ENCODE measurements at regions not wholly inside any gene's neighbourhood (a gene's known extent, or its start where the extent isn't known, plus 50 kb on each side); places are given as distances from the start of the nearest gene placed in this dataset.

DNA sequence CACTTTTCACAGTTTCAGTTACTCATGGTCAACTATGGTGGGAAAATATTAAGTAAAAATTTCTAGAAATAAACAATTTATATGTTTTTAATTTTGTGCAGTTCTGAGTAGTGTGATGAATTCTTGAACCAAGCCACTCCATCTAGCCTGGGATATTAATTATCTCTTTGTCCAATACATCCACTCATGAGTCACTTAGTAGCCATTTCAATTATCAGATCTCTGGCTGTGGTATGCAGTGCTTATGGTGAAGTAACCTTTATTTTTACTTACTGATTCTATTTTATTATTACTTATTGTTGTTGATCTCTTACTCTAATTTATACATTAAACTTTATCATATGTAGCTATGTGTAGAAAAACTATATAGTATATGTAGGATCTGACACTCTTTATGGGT, 128.9 kb upstream of the KLHL1 start:
- Histone ChIP-seq H3K9me3 (ENCODE audit: low read length) (no peaks in the 10 kb centered on the region), H3K27ac (ENCODE audit: low read length) (no peak overlapping the region), H3K79me2 (replicated peaks; ENCODE audit: insufficient read depth, low read length) (no peaks in the 10 kb centered on the region), H3F3A (ENCODE audit: insufficient read depth, low read length, poor library complexity, severe bottlenecking) (no peaks in the 10 kb centered on the region), H3K9ac (ENCODE audit: low read length) (no peak overlapping the region), H3K4me2 (ENCODE audit: low read length) (no peak overlapping the region), H2AFZ (ENCODE audit: low read depth, low read length) (no peak overlapping the region), H3K4me3 (ENCODE audit: low read length) (no peak overlapping the region), H3K9me2 (ENCODE audit: insufficient read depth, low read length) (no peaks in the 10 kb centered on the region), H3K36me3 (ENCODE audit: insufficient read depth, low read length) (no peaks in the 10 kb centered on the region), H3K27me3 (ENCODE audit: insufficient read depth, low read depth, low read length) (no peaks in the 10 kb centered on the region), H4K20me1 (ENCODE audit: insufficient read depth) (no peaks in the 10 kb centered on the region)
- TF ChIP-seq, protein P1, sequence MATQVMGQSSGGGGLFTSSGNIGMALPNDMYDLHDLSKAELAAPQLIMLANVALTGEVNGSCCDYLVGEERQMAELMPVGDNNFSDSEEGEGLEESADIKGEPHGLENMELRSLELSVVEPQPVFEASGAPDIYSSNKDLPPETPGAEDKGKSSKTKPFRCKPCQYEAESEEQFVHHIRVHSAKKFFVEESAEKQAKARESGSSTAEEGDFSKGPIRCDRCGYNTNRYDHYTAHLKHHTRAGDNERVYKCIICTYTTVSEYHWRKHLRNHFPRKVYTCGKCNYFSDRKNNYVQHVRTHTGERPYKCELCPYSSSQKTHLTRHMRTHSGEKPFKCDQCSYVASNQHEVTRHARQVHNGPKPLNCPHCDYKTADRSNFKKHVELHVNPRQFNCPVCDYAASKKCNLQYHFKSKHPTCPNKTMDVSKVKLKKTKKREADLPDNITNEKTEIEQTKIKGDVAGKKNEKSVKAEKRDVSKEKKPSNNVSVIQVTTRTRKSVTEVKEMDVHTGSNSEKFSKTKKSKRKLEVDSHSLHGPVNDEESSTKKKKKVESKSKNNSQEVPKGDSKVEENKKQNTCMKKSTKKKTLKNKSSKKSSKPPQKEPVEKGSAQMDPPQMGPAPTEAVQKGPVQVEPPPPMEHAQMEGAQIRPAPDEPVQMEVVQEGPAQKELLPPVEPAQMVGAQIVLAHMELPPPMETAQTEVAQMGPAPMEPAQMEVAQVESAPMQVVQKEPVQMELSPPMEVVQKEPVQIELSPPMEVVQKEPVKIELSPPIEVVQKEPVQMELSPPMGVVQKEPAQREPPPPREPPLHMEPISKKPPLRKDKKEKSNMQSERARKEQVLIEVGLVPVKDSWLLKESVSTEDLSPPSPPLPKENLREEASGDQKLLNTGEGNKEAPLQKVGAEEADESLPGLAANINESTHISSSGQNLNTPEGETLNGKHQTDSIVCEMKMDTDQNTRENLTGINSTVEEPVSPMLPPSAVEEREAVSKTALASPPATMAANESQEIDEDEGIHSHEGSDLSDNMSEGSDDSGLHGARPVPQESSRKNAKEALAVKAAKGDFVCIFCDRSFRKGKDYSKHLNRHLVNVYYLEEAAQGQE (IDR thresholded peaks at IDR 0.05; ENCODE audit: borderline replicate concordance): no peak
- TF ChIP-seq POLR2AphosphoS5 (IDR thresholded peaks at IDR 0.05) (no peak), TAF1 (IDR thresholded peaks at IDR 0.05; ENCODE audit: low read depth) (no peak), EZH2 (IDR thresholded peaks at IDR 0.05; ENCODE audit: borderline replicate concordance, insufficient read depth, low read length, poor library complexity, severe bottlenecking) (no peak), RAD21 (conservative IDR thresholded peaks at IDR 0.05) (no peak)
- TF ChIP-seq, protein P2, sequence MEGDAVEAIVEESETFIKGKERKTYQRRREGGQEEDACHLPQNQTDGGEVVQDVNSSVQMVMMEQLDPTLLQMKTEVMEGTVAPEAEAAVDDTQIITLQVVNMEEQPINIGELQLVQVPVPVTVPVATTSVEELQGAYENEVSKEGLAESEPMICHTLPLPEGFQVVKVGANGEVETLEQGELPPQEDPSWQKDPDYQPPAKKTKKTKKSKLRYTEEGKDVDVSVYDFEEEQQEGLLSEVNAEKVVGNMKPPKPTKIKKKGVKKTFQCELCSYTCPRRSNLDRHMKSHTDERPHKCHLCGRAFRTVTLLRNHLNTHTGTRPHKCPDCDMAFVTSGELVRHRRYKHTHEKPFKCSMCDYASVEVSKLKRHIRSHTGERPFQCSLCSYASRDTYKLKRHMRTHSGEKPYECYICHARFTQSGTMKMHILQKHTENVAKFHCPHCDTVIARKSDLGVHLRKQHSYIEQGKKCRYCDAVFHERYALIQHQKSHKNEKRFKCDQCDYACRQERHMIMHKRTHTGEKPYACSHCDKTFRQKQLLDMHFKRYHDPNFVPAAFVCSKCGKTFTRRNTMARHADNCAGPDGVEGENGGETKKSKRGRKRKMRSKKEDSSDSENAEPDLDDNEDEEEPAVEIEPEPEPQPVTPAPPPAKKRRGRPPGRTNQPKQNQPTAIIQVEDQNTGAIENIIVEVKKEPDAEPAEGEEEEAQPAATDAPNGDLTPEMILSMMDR (IDR thresholded peaks at IDR 0.05; ENCODE audit: poor library complexity, severe bottlenecking): no peak

DNA sequence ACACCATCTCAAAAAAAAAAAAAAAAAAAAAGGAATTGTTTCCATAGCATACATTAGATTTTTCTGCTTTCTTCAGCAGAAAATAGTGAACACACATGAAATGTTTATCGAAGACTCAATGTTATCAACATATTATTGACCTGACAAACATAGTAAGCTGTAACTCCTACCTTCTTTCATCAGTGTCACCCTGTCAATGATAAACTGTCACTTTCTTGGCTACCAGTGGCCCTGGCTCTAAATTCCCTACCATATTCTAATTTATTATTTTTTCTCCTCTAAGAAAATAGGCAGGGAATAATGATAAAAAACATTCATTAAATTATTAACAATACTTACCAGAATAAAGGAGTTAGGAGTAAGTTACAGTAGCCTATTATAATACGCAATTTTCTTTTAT, 127.3 kb upstream of the KLHL1 start:
- TF ChIP-seq TAF1 (IDR thresholded peaks at IDR 0.05; ENCODE audit: low read depth): no peak
- peak; percentile 56 for TF ChIP-seq POLR2AphosphoS5 (IDR thresholded peaks at IDR 0.05)
- peak; percentile 68 for TF ChIP-seq EP300 (conservative IDR thresholded peaks at IDR 0.05; ENCODE audit: poor library complexity, severe bottlenecking)
- Histone ChIP-seq H2AFZ (ENCODE audit: low read depth, low read length) (no peak overlapping the region), H3K4me3 (ENCODE audit: low read length) (no peak overlapping the region), H3F3A (ENCODE audit: insufficient read depth, low read length, poor library complexity, severe bottlenecking) (no peaks in the 10 kb centered on the region), H3K9ac (ENCODE audit: low read length) (no peak overlapping the region), H4K20me1 (ENCODE audit: insufficient read depth) (no peaks in the 10 kb centered on the region), H3K4me2 (ENCODE audit: low read length) (no peak overlapping the region), H3K27ac (ENCODE audit: low read length) (no peak overlapping the region), H3K9me3 (ENCODE audit: low read length) (no peaks in the 10 kb centered on the region), H3K27me3 (ENCODE audit: insufficient read depth, low read depth, low read length) (no peaks in the 10 kb centered on the region), H3K36me3 (ENCODE audit: insufficient read depth, low read length) (no peaks in the 10 kb centered on the region), H3K79me2 (replicated peaks; ENCODE audit: insufficient read depth, low read length) (no peaks in the 10 kb centered on the region), H3K9me2 (ENCODE audit: insufficient read depth, low read length) (no peaks in the 10 kb centered on the region)

DNA sequence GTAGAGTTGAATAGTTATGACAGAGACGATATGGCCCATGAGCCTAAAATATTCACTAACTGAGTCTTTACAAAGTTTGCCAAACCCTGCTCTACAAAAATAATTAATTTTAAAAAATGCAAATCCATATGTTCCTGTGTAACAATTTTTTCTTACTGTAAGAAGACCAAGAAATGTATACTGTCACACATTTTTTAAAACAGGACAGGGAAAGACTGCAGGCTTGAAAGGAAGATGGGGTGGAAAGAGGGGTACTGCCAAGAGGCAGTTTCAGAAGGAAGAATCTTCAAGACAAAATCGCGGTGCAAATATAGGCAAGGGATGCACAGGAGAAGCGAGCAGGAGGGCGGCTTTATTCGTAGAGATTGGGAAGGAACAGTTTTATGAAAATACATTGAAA, 115.7 kb upstream of the KLHL1 start:
- Histone ChIP-seq H3K4me3 (ENCODE audit: low read length) (no peak overlapping the region), H3K9me3 (ENCODE audit: low read length) (no peaks in the 10 kb centered on the region), H3K27me3 (ENCODE audit: insufficient read depth, low read depth, low read length) (no peaks in the 10 kb centered on the region), H3K9me2 (ENCODE audit: insufficient read depth, low read length) (no peaks in the 10 kb centered on the region), H2AFZ (ENCODE audit: low read depth, low read length) (no peak overlapping the region), H3F3A (ENCODE audit: insufficient read depth, low read length, poor library complexity, severe bottlenecking) (no peaks in the 10 kb centered on the region), H4K20me1 (ENCODE audit: insufficient read depth) (no peaks in the 10 kb centered on the region), H3K79me2 (replicated peaks; ENCODE audit: insufficient read depth, low read length) (no peaks in the 10 kb centered on the region), H3K27ac (ENCODE audit: low read length) (no peak overlapping the region), H3K9ac (ENCODE audit: low read length) (no peak overlapping the region), H3K4me2 (ENCODE audit: low read length) (no peak overlapping the region), H3K36me3 (ENCODE audit: insufficient read depth, low read length) (no peaks in the 10 kb centered on the region)
- TF ChIP-seq MXI1 (conservative IDR thresholded peaks at IDR 0.05; ENCODE audit: poor library complexity, severe bottlenecking): no peak
- no peak for TF ChIP-seq TAF1 (IDR thresholded peaks at IDR 0.05; ENCODE audit: low read depth)
- TF ChIP-seq POLR2AphosphoS5 (IDR thresholded peaks at IDR 0.05): no peak
- TF ChIP-seq SMC3 (conservative IDR thresholded peaks at IDR 0.05; ENCODE audit: poor library complexity): no peak
- no peak for TF ChIP-seq EZH2 (IDR thresholded peaks at IDR 0.05; ENCODE audit: borderline replicate concordance, insufficient read depth, low read length, poor library complexity, severe bottlenecking)
- TF ChIP-seq EP300 (conservative IDR thresholded peaks at IDR 0.05; ENCODE audit: poor library complexity, severe bottlenecking): no peak
- TF ChIP-seq, protein P2 (IDR thresholded peaks at IDR 0.05; ENCODE audit: poor library complexity, severe bottlenecking): no peak
- TF ChIP-seq, protein P1 (IDR thresholded peaks at IDR 0.05; ENCODE audit: borderline replicate concordance): no peak
- no peak for TF ChIP-seq RAD21 (conservative IDR thresholded peaks at IDR 0.05)

All from neural cell (in vitro differentiated cells).